ENCODE measurements at regions not wholly inside any gene's neighbourhood (a gene's known extent, or its start where the extent isn't known, plus 50 kb on each side); places are given as distances from the start of the nearest gene placed in this dataset.

DNA sequence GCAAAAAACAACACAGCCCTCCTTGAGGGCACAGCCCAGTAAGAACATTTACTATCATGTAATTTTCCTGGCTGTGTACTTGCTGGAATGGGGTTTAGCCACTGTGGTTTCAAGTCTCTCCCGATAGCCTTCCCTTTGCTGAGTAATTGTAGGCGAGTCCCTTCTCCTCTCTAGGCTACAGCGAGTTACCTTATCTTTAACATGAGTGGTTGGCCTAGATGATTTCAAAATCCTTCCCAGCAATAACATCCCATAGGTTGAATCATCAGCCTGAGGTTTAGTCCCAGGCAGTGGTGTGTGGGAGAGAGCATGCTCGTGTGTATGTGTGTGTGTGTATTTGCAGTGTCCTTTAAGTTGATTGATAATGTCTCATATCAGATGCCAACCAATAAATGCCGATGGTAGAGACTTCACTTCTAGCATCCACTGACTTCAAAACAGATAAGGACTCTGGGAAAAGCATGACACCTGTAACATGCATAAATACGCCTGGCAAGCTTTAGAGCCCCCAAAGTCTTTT, 142.9 kb upstream of the ZMIZ1 start:
- Histone ChIP-seq H3K27ac (ENCODE audit: low read depth, low read length) (no peak overlapping the region), H3K36me3 (ENCODE audit: control insufficient read depth in 3 of 3, insufficient read depth in 3 of 3, low read length in 3 of 3) (no peaks in the 10 kb centered on the region), H3K9ac (ENCODE audit: low read depth in 1 of 3, low read length in 3 of 3) (no peak overlapping the region), H3K9me3 (ENCODE audit: control insufficient read depth in 3 of 3, low read length in 3 of 3) (no peaks in the 10 kb centered on the region), H3K27me3 (ENCODE audit: control insufficient read depth in 3 of 3, insufficient read depth in 3 of 3, low read length in 3 of 3) (no peaks in the 10 kb centered on the region), H3K4me3 (ENCODE audit: low read length in 3 of 3) (no peak overlapping the region), H3K4me1 (ENCODE audit: control insufficient read depth in 3 of 3, insufficient read depth in 3 of 3, low read length in 3 of 3) (peaks cover 0 to 9% (median 4%) of the 10 kb centered on the region in 3 donors)

DNA sequence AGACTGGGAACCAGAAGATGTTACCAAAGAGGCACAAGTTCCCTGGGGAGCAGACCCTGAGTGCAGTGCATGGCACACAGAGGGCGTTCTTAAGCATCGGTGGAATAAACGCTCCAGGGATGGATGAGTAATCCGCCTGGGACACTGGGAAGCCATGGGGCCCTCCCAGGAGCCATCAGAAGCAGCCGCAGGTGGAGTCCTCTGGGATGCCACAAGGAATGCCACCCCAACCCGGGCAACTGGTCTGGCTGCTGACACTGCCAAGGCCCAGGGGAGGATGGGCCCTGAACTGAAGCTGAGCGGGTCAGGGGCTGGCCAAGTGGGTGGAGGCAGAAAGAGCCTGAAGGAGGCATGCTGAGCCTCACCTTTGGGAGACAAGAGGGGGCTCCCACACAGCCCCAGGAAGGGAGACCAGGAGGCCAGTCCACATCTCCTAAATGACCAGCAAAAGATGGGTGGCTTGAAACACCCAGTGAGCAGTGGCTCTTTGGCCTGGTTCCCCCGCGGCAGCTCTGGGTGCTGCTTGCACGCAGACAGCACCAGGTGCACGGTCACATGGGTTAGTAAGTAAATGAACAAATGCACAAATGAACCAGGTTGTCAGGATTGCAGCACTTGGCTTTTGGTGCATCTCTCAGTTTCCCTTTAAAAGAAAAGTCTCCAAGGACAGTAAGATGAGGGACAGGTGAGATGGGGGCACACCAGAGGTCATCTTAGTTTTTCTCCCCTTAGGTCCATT, 141.3 kb upstream of the ZMIZ1 start:
- H3K4me1 ChIP-seq (ENCODE audit: control insufficient read depth in 3 of 3, insufficient read depth in 3 of 3, low read length in 3 of 3): peaks cover 7 to 14% (median 9%) of the 10 kb centered on the region in 3 donors
- no peaks in the 10 kb centered on the region for H3K36me3 ChIP-seq (ENCODE audit: control insufficient read depth in 3 of 3, insufficient read depth in 3 of 3, low read length in 3 of 3)
- H3K27ac ChIP-seq (ENCODE audit: low read depth, low read length): no peak overlapping the region
- H3K9ac ChIP-seq (ENCODE audit: low read depth in 1 of 3, low read length in 3 of 3): no peak overlapping the region
- H3K4me3 ChIP-seq (ENCODE audit: low read length in 3 of 3): no peak overlapping the region
- no peaks in the 10 kb centered on the region for H3K9me3 ChIP-seq (ENCODE audit: control insufficient read depth in 3 of 3, low read length in 3 of 3)
- H3K27me3 ChIP-seq (ENCODE audit: control insufficient read depth in 3 of 3, insufficient read depth in 3 of 3, low read length in 3 of 3): peaks cover 0 to 3% (median 0%) of the 10 kb centered on the region in 3 donors

DNA sequence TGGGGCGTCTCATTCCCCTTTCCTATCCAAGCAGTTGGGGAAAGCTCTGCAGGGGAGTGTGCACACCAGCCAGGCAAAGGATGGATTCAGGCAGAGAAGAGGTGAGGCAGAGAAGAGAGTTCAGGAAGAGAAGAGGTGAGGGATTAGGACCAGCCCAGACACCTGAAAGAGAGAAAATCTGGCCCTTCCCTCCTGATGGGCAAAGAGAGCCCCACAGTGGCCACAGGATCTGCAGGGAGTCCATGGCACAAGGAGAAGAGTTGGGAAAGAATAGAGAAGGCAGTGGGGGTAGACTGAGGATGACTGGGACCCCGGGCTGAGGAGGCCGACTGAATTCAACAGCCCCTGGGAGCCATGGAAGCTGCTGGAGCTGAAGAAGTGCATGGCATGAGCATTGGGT, 140.4 kb upstream of the ZMIZ1 start:
- H3K9ac ChIP-seq (ENCODE audit: low read depth in 1 of 3, low read length in 3 of 3): no peak overlapping the region
- H3K27ac ChIP-seq (ENCODE audit: low read depth, low read length): no peak overlapping the region
- peaks cover 6 to 14% (median 10%) of the 10 kb centered on the region in 3 donors for H3K4me1 ChIP-seq (ENCODE audit: control insufficient read depth in 3 of 3, insufficient read depth in 3 of 3, low read length in 3 of 3)
- no peak overlapping the region for H3K4me3 ChIP-seq (ENCODE audit: low read length in 3 of 3)
- no peaks in the 10 kb centered on the region for H3K9me3 ChIP-seq (ENCODE audit: control insufficient read depth in 3 of 3, low read length in 3 of 3)
- H3K36me3 ChIP-seq (ENCODE audit: control insufficient read depth in 3 of 3, insufficient read depth in 3 of 3, low read length in 3 of 3): no peaks in the 10 kb centered on the region
- H3K27me3 ChIP-seq (ENCODE audit: control insufficient read depth in 3 of 3, insufficient read depth in 3 of 3, low read length in 3 of 3): peaks cover 0 to 3% (median 0%) of the 10 kb centered on the region in 3 donors

DNA sequence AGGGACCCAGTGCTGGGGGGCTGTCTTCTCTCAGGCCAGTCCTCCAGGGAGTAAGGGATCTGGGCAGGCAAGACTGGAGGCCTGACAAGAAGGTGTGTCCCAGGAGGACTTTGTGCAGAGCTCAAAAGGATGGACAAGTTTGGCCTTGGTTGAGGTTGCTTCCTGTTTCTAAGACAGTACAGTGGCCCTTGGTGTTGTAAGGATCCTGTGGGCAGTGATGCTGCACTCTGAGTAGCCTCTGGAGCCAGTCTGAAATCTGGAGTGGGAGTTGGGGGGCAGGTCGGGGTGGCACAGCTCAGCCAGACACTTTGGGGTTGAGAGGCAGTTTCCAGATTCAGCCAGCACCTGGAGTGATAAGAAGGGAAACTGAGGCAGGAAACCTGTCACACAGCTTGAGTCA, 139.2 kb upstream of the ZMIZ1 start:
- no peak overlapping the region for H3K9ac ChIP-seq (ENCODE audit: low read depth in 1 of 3, low read length in 3 of 3)
- H3K4me1 ChIP-seq (ENCODE audit: control insufficient read depth in 3 of 3, insufficient read depth in 3 of 3, low read length in 3 of 3): peaks cover 0 to 10% (median 10%) of the 10 kb centered on the region in 3 donors
- no peaks in the 10 kb centered on the region for H3K36me3 ChIP-seq (ENCODE audit: control insufficient read depth in 3 of 3, insufficient read depth in 3 of 3, low read length in 3 of 3)
- H3K4me3 ChIP-seq (ENCODE audit: low read length in 3 of 3): no peak overlapping the region
- H3K27ac ChIP-seq (ENCODE audit: low read depth, low read length): no peak overlapping the region
- H3K9me3 ChIP-seq (ENCODE audit: control insufficient read depth in 3 of 3, low read length in 3 of 3): no peaks in the 10 kb centered on the region
- peaks cover 0 to 3% (median 0%) of the 10 kb centered on the region in 3 donors for H3K27me3 ChIP-seq (ENCODE audit: control insufficient read depth in 3 of 3, insufficient read depth in 3 of 3, low read length in 3 of 3)

DNA sequence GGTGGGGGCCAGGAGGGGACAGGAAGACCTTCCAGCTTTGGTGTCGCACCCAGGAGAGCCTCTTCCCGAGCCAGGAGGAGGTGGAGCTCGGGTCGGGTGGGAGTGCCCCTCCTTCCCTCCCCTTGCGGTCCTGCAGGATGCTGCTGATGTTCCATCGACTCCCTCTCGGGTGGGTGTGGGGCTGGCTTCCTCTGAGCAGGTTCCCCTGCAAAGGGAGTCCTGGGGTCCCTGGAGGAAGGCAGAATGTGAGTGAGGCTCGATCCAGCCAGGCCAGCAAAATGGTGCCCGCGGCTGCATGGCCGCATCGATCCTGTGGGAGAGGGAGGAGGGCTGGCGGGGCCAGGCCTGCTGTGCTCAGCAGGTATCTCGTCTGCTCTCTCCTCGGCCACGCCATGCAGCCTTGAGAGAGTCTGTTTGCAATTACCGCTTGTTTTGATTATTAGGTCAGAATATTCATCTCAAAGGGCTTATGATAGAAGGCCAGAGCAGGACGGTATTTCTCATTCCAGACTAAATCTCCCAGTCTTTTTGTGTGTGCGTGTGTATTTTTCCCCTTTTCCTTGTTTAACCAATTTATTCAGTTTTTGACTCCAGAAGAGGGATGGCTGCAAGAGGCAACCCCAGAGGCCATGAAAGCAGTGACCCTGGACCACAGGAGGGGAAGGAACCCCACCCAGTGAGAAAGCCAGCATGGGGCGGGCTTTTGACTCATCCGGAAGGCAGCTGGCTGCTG, 137.3 kb upstream of the ZMIZ1 start:
- H3K9me3 ChIP-seq (ENCODE audit: control insufficient read depth in 3 of 3, low read length in 3 of 3): no peaks in the 10 kb centered on the region
- no peak overlapping the region for H3K9ac ChIP-seq (ENCODE audit: low read depth in 1 of 3, low read length in 3 of 3)
- no peak overlapping the region for H3K4me3 ChIP-seq (ENCODE audit: low read length in 3 of 3)
- peaks cover 10 to 19% (median 16%) of the 10 kb centered on the region in 3 donors for H3K4me1 ChIP-seq (ENCODE audit: control insufficient read depth in 3 of 3, insufficient read depth in 3 of 3, low read length in 3 of 3)
- H3K36me3 ChIP-seq (ENCODE audit: control insufficient read depth in 3 of 3, insufficient read depth in 3 of 3, low read length in 3 of 3): no peaks in the 10 kb centered on the region
- no peak overlapping the region for H3K27ac ChIP-seq (ENCODE audit: low read depth, low read length)
- H3K27me3 ChIP-seq (ENCODE audit: control insufficient read depth in 3 of 3, insufficient read depth in 3 of 3, low read length in 3 of 3): peaks cover 0 to 3% (median 0%) of the 10 kb centered on the region in 3 donors

DNA sequence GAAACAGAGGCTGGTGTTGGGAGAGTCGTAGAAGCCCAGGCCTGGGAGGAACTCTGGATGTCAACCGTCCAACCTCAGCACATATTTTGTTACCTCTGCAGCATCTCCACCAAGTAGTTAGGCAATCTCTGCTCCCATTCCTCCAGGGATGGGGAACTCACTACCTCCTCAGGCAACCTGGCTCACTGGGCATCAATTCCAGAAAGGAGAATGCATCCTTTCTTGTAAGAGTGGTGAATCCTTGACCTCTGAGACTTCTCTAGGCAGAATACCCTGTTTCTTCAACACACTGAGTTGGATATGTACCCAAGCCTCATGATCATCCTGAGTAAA, 136.7 kb upstream of the ZMIZ1 start:
- H3K9me3 ChIP-seq (ENCODE audit: control insufficient read depth in 3 of 3, low read length in 3 of 3): no peaks in the 10 kb centered on the region
- peaks cover 16 to 22% (median 21%) of the 10 kb centered on the region in 3 donors for H3K4me1 ChIP-seq (ENCODE audit: control insufficient read depth in 3 of 3, insufficient read depth in 3 of 3, low read length in 3 of 3)
- no peaks in the 10 kb centered on the region for H3K36me3 ChIP-seq (ENCODE audit: control insufficient read depth in 3 of 3, insufficient read depth in 3 of 3, low read length in 3 of 3)
- no peak overlapping the region for H3K27ac ChIP-seq (ENCODE audit: low read depth, low read length)
- no peak overlapping the region for H3K9ac ChIP-seq (ENCODE audit: low read depth in 1 of 3, low read length in 3 of 3)
- H3K27me3 ChIP-seq (ENCODE audit: control insufficient read depth in 3 of 3, insufficient read depth in 3 of 3, low read length in 3 of 3): peaks cover 0 to 3% (median 0%) of the 10 kb centered on the region in 3 donors
- no peak overlapping the region for H3K4me3 ChIP-seq (ENCODE audit: low read length in 3 of 3)

DNA sequence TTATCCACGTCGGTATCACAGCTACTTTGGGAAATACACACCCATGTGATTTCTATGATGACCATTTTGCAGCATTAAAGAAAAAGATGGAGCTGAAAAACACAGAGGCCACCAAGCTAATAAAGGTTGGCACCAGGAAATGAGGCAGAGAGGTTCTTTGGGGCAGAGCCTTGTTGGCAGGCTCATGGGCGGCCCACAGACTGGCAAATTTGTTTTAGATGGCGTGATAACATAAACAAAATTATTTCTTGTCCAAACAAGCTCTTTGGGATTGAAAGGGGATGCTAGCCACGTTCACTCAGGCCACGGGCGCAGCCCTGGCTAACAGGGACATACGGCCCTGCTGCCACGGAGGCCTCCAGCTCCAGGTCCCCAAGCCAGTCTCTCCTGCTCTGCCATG, 135.9 kb upstream of the ZMIZ1 start:
- Histone ChIP-seq H3K9ac (ENCODE audit: low read depth in 1 of 3, low read length in 3 of 3) (no peak overlapping the region), H3K36me3 (ENCODE audit: control insufficient read depth in 3 of 3, insufficient read depth in 3 of 3, low read length in 3 of 3) (no peaks in the 10 kb centered on the region), H3K9me3 (ENCODE audit: control insufficient read depth in 3 of 3, low read length in 3 of 3) (no peaks in the 10 kb centered on the region), H3K27me3 (ENCODE audit: control insufficient read depth in 3 of 3, insufficient read depth in 3 of 3, low read length in 3 of 3) (peaks cover 0 to 3% (median 0%) of the 10 kb centered on the region in 3 donors), H3K4me3 (ENCODE audit: low read length in 3 of 3) (no peak overlapping the region), H3K27ac (ENCODE audit: low read depth, low read length) (no peak overlapping the region), H3K4me1 (ENCODE audit: control insufficient read depth in 3 of 3, insufficient read depth in 3 of 3, low read length in 3 of 3) (peaks cover 24 to 29% (median 27%) of the 10 kb centered on the region in 3 donors)

DNA sequence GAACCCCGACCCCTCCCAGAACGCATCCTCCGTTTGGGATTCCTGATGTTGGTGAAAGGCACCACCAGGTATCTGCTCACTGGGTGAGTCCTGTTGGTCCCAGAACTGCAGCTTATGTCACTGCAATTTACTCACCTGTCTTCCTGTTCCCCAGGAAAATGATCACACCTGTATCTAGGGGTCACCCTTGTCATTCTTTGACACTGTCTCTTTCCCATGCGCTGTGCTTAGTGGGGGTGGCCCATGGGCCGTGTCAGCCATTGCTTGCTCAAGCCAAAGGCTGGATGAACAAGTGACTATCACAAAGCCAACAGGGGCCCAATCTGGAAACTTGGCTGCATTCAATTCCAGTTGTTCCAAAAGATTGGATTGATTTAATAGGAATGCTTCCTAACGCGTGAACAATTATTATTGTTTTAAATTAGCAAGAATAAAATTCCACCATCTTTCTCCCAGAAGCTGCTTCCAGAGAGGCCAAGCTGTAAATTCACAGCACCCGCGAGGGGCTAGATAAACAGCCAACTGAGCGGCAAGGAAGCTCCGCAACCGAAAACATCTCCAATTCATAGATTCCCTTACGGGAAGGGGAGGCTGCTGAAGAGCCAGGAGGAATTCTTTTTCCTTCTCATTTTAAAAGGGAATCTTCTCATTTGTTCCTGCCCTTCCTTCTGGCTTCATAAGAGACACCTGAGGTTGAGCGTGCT, 134.8 kb upstream of the ZMIZ1 start:
- H3K9me3 ChIP-seq (ENCODE audit: control insufficient read depth in 3 of 3, low read length in 3 of 3): no peaks in the 10 kb centered on the region
- H3K36me3 ChIP-seq (ENCODE audit: control insufficient read depth in 3 of 3, insufficient read depth in 3 of 3, low read length in 3 of 3): no peaks in the 10 kb centered on the region
- no peak overlapping the region for H3K4me3 ChIP-seq (ENCODE audit: low read length in 3 of 3)
- H3K27ac ChIP-seq (ENCODE audit: low read depth, low read length): no peak overlapping the region
- H3K4me1 ChIP-seq (ENCODE audit: control insufficient read depth in 3 of 3, insufficient read depth in 3 of 3, low read length in 3 of 3): peaks cover 27 to 29% (median 28%) of the 10 kb centered on the region in 3 donors
- H3K9ac ChIP-seq (ENCODE audit: low read depth in 1 of 3, low read length in 3 of 3): no peak overlapping the region
- H3K27me3 ChIP-seq (ENCODE audit: control insufficient read depth in 3 of 3, insufficient read depth in 3 of 3, low read length in 3 of 3): peaks cover 0 to 3% (median 0%) of the 10 kb centered on the region in 3 donors

DNA sequence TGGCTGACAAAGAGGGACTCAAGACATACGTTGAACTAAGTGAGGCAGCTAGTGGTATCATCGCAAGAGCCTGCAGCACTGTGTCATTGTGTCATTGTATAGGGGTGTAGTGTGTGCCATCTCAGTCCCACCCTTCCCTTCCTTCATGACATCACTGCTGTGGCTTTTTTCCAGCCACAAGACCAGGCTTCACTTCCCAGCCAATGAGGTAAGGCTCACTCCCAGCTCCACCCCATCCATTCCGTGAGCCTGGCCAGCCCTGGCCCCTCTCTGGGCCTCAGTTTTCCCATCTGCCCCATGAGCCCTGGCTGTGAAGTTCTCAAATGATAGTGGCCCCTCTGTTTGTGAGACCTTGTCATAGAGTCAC, 134.3 kb upstream of the ZMIZ1 start:
- Histone ChIP-seq H3K27me3 (ENCODE audit: control insufficient read depth in 3 of 3, insufficient read depth in 3 of 3, low read length in 3 of 3) (peaks cover 0 to 3% (median 0%) of the 10 kb centered on the region in 3 donors), H3K27ac (ENCODE audit: low read depth, low read length) (no peak overlapping the region), H3K4me3 (ENCODE audit: low read length in 3 of 3) (no peak overlapping the region), H3K4me1 (ENCODE audit: control insufficient read depth in 3 of 3, insufficient read depth in 3 of 3, low read length in 3 of 3) (peaks cover 27 to 29% (median 28%) of the 10 kb centered on the region in 3 donors), H3K36me3 (ENCODE audit: control insufficient read depth in 3 of 3, insufficient read depth in 3 of 3, low read length in 3 of 3) (no peaks in the 10 kb centered on the region), H3K9ac (ENCODE audit: low read depth in 1 of 3, low read length in 3 of 3) (no peak overlapping the region), H3K9me3 (ENCODE audit: control insufficient read depth in 3 of 3, low read length in 3 of 3) (no peaks in the 10 kb centered on the region)
